ENCODE measurements at regions not wholly inside any gene's neighbourhood (a gene's known extent, or its start where the extent isn't known, plus 50 kb on each side); places are given as distances from the start of the nearest gene placed in this dataset.

GRCh38 chr17:65405563-65405962, 155.9 kb downstream of the AXIN2 start:
- no peak for DNase-seq (ENCODE audit: low spot score)

GRCh38 chr17:65404761-65405160, 156.7 kb downstream of the AXIN2 start:
- no peak for DNase-seq (ENCODE audit: low spot score)

- DNase-seq (ENCODE audit: low spot score): no peak
These were observed 157.8 kb downstream of the AXIN2 start for GRCh38 chr17:65403626-65404025.

GRCh38 chr17:65402513-65403496, 158.6 kb downstream of the AXIN2 start:
- DNase-seq (ENCODE audit: low spot score): no peak

GRCh38 chr17:65401561-65401960, 159.9 kb downstream of the AXIN2 start:
- no peak for DNase-seq (ENCODE audit: low spot score)

GRCh38 chr17:65400701-65401100, 160.7 kb downstream of the AXIN2 start:
- DNase-seq (ENCODE audit: low spot score): no peak

- no peak for DNase-seq (ENCODE audit: low spot score)
These were observed 163.2 kb downstream of the AXIN2 start for GRCh38 chr17:65398040-65398787.

GRCh38 chr17:65395924-65396323, 165.5 kb downstream of the AXIN2 start:
- no peak for DNase-seq (ENCODE audit: low spot score)

GRCh38 chr17:65394811-65395472, 166.5 kb downstream of the AXIN2 start:
- DNase-seq (ENCODE audit: low spot score): no peak

GRCh38 chr17:65393514-65393913, 167.9 kb downstream of the AXIN2 start:
- no peak for DNase-seq (ENCODE audit: low spot score)

GRCh38 chr17:65389949-65390348, 171.5 kb downstream of the AXIN2 start:
- no peak for DNase-seq (ENCODE audit: low spot score)

- no peak for DNase-seq (ENCODE audit: low spot score)
These were observed 172.0 kb downstream of the AXIN2 start for GRCh38 chr17:65389426-65389825.

GRCh38 chr17:65388911-65389310, 172.5 kb downstream of the AXIN2 start:
- no peak for DNase-seq (ENCODE audit: low spot score)

GRCh38 chr17:65387322-65387721, 174.1 kb downstream of the AXIN2 start:
- DNase-seq (ENCODE audit: low spot score): no peak

GRCh38 chr17:65385726-65386125, 175.7 kb downstream of the AXIN2 start:
- no peak for DNase-seq (ENCODE audit: low spot score)

GRCh38 chr17:65385071-65385470, 176.4 kb downstream of the AXIN2 start:
- DNase-seq (ENCODE audit: low spot score): no peak

GRCh38 chr17:65381152-65381551, 180.3 kb downstream of the AXIN2 start:
- DNase-seq (ENCODE audit: low spot score): no peak

GRCh38 chr17:65374966-65375365, 186.5 kb downstream of the AXIN2 start:
- DNase-seq (ENCODE audit: low spot score): peak; percentile 41

GRCh38 chr17:65371702-65372101, 189.7 kb downstream of the AXIN2 start:
- DNase-seq (ENCODE audit: low spot score): no peak

- DNase-seq (ENCODE audit: low spot score): peak; percentile 53
These were observed 190.7 kb downstream of the AXIN2 start for GRCh38 chr17:65370669-65371131.

GRCh38 chr17:65368341-65368740, 193.1 kb downstream of the AXIN2 start:
- no peak for DNase-seq (ENCODE audit: low spot score)

- DNase-seq (ENCODE audit: low spot score): no peak
These were observed 195.2 kb downstream of the AXIN2 start for GRCh38 chr17:65366102-65366844.
